ENCODE measurements at regions not wholly inside any gene's neighbourhood (a gene's known extent, or its start where the extent isn't known, plus 50 kb on each side); places are given as distances from the start of the nearest gene placed in this dataset.

DNA sequence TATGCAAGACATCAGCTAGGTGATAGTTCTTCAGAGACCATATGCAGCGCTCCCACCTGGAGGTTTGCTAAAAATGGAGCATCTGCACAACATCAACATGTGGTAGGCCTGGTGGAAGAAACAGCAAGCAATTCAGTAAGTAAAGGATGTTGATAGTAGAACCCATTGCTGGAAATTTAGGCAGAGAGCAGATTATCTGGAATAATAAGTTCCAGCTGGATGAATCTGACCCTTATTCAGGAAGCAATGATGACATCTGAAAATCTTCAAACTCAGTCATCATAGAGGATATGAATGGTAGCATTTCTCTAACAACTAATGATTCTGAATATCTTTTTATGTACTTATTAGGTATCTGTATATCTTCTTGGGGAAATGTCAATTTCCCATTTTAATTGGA lies 225.2 kb upstream of the ANO3 start (continued):
- TF ChIP-seq CTCF (IDR thresholded peaks at IDR 0.05), result no peak
- TF ChIP-seq ZNF281 (CRISPR knock-in tag; IDR thresholded peaks at IDR 0.05), result no peak
- no peak for TF ChIP-seq NFYB (CRISPR knock-in tag; conservative IDR thresholded peaks at IDR 0.05; ENCODE audit: low read depth)

DNA sequence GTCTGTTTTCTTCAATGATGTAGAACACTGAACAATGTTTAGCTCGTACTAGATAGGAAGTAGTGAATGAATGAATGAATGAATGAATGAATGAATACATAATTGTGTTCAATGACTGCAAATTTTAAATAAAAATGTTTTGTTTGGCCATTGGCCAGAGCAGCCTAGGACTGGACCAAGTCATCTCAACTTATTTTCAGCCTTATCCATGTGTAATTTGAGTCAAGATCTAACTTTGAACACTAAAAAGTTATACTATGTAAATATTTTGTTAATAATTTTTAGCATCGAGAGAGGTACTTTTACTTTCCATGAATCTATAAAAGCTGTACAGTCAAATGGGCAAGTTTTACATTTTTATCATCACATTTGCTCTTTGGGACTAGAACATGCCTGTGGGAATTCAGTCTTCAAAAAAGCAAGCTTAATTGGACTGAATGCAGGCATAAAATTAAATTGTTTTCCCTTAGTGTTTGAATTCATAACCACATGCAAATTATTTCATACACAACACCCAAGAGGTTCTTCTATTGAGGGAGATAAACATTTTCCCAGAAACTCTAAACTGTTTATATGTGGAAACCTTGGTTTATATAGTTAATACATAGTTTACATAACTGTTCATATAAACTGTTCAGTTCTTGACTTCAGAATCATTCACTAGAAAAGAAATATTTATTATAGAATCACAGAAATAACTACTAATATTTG lies 222.1 kb upstream of the ANO3 start:
- no peak for DNase-seq (ENCODE audit: low spot score)
- H3K4me3 Mint-ChIP-seq, result no peak overlapping the region
- H3K4me1 Mint-ChIP-seq, result peaks cover 2% of the 10 kb centered on the region; the same call in 1 of the 2 replicates
- CTCF ChIA-PET, result no interaction called here
- H3K36me3 Mint-ChIP-seq, result peaks cover 22% of the 10 kb centered on the region
- TF ChIP-seq STAT6 (CRISPR knock-in tag; conservative IDR thresholded peaks at IDR 0.05; ENCODE audit: low read depth), result no peak
- TF ChIP-seq IRF2 (CRISPR knock-in tag; IDR thresholded peaks at IDR 0.05; ENCODE audit: borderline replicate concordance, low read depth), result no peak
- no peak for TF ChIP-seq KAT7 (CRISPR knock-in tag; IDR thresholded peaks at IDR 0.05; ENCODE audit: borderline replicate concordance)
- TF ChIP-seq RORB (CRISPR knock-in tag; IDR thresholded peaks at IDR 0.05), result no peak
- TF ChIP-seq NR1H2 (CRISPR knock-in tag; IDR thresholded peaks at IDR 0.05), result no peak
- no peak for TF ChIP-seq JAZF1 (CRISPR knock-in tag; IDR thresholded peaks at IDR 0.05)
- TF ChIP-seq, protein P1, sequence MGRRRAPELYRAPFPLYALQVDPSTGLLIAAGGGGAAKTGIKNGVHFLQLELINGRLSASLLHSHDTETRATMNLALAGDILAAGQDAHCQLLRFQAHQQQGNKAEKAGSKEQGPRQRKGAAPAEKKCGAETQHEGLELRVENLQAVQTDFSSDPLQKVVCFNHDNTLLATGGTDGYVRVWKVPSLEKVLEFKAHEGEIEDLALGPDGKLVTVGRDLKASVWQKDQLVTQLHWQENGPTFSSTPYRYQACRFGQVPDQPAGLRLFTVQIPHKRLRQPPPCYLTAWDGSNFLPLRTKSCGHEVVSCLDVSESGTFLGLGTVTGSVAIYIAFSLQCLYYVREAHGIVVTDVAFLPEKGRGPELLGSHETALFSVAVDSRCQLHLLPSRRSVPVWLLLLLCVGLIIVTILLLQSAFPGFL (CRISPR knock-in tag; IDR thresholded peaks at IDR 0.05; ENCODE audit: borderline replicate concordance), result no peak
- TF ChIP-seq AFF4 (CRISPR knock-in tag; IDR thresholded peaks at IDR 0.05; ENCODE audit: borderline replicate concordance), result no peak
- no peak overlapping the region for H3K27ac Mint-ChIP-seq
- POLR2A ChIA-PET, result interaction anchor here (0.5 kb wide), 1 partner anchor 26 kb away, joined by 3 read pairs; no protein-coding TSS in a partner anchor
- H3K9me3 Mint-ChIP-seq, result peaks cover 33% of the 10 kb centered on the region
- ATAC-seq, result no peak
- H3K27me3 Mint-ChIP-seq (ENCODE audit: low read depth), result no peaks in the 10 kb centered on the region
